A673 (cell line): ENCODE measurements at regions not wholly inside any gene's neighbourhood (a gene's known extent, or its start where the extent isn't known, plus 50 kb on each side); places are given as distances from the start of the nearest gene placed in this dataset.

Experiments used
- CTCF ChIP-seq: fragments of 300-800, 200-600 bp; sonication (generic); conservative IDR thresholded peaks from 2 replicates; pipeline ENCODE4 v1.5.1; 2017; ENCODE audit warnings: low read depth, mild to moderate bottlenecking, antibody characterized with exemption, low read length, moderate library complexity, mixed read lengths
- EZH2 ChIP-seq: fragments of 200-600 bp; sonication (generic); IDR thresholded peaks from 2 replicates; pipeline ENCODE4 v1.6.1; 2017; ENCODE audit warnings: borderline replicate concordance, low read depth, mild to moderate bottlenecking, mixed read lengths, antibody characterized with exemption, low read length; ENCODE audit not compliant: poor library complexity, severe bottlenecking

GRCh38 chr18:41391616-41392595 lies 563.1 kb upstream of the PIK3C3 start:
- TF ChIP-seq EZH2 (no peak), CTCF (peak; percentile 69)
